HCT116 (cell line): ENCODE measurements at regions not wholly inside any gene's neighbourhood (a gene's known extent, or its start where the extent isn't known, plus 50 kb on each side); places are given as distances from the start of the nearest gene placed in this dataset.

Source experiments
- ATAC-seq: fragments of 200-7000 bp; cut with Tn5 transposase; 2 replicates; pipeline ENCODE4 v1.9.1; 2020; ENCODE audit warnings: mild to moderate bottlenecking, moderate library complexity
- BruUV-seq: library from RNA; stranded (reverse); fragments of 400-500 nt; replicated peaks from 2 replicates; lab custom pipeline; 2021; lab: Mats Ljungman, UMichigan
- CTCF ChIA-PET: fragments of 300-600 bp; sonication (Branson Sonifier 250); formaldehyde crosslinking; loops from one replicate; lab custom pipeline; 2021; ENCODE audit warnings: antibody characterized with exemption; lab: Charles Lee
- POLR2A ChIA-PET: fragments of 300-600, 350-600 bp; sonication (Branson Sonifier 250); formaldehyde crosslinking; loops from one replicate; lab custom pipeline; 2021; ENCODE audit warnings: antibody characterized with exemption; lab: Charles Lee
- RAD21 ChIA-PET, 2 experiments: fragments of 300-600 bp; sonication (Branson Sonifier 250); formaldehyde crosslinking; loops; one replicate each; lab custom pipeline; 2023; ENCODE audit warnings: low total read pairs in 2 of 2; ENCODE audit not compliant: uncharacterized antibody in 2 of 2, unreplicated experiment in 2 of 2, low non-redundant PET in 1 of 2; lab: Charles Lee
- DNase-seq: peaks from one replicate; pipeline ENCODE4 v3.0.0-alpha.2; 2010; ENCODE audit warnings: low read depth, low spot score
- H2AFZ ChIP-seq: fragments of 200-600 bp; shearing (Covaris generic), sonication (generic); 2 replicates; pipeline ENCODE4 v1.6.1; 2017; ENCODE audit warnings: low read depth, mixed run types, mixed read lengths, antibody characterized with exemption, low read length; ENCODE audit not compliant: poor library complexity, severe bottlenecking
- H3K27ac ChIP-seq: 2 replicates; pipeline ENCODE4 v1.5.1; 2012; ENCODE audit warnings: low read depth, low read length
- H3K27me3 ChIP-seq: fragments of 200-600 bp; sonication (generic); 2 replicates; pipeline ENCODE4 v1.6.1; 2016; ENCODE audit warnings: mixed run types, low read length, mixed read lengths; ENCODE audit not compliant: insufficient read depth
- H3K36me3 ChIP-seq, 2 experiments: fragments of 200-500 bp in 1 of 2; fragments of 200-600 bp in 1 of 2; sonication (Bioruptor generic) in 1 of 2; sonication (generic) in 1 of 2; 2 replicates each; pipeline versions ENCODE4 v1.5.1 to v1.6.1; 2014 to 2016; ENCODE audit warnings: low read length in 2 of 2, inconsistent platforms in 1 of 2, mixed read lengths in 1 of 2, mixed run types in 1 of 2; ENCODE audit not compliant: insufficient read depth in 2 of 2, control insufficient read depth in 1 of 2
- H3K4me1 ChIP-seq, 2 experiments: fragments of 200-600 bp in 1 of 2; sonication (generic) in 1 of 2; 2 replicates each; pipeline versions ENCODE4 v1.5.1 to v1.6.1; 2012 to 2017; ENCODE audit warnings: low read length in 2 of 2, inconsistent platforms in 1 of 2, mild to moderate bottlenecking in 1 of 2, mixed read lengths in 1 of 2, mixed run types in 1 of 2, moderate library complexity in 1 of 2; ENCODE audit not compliant: insufficient read depth in 2 of 2, control insufficient read depth in 1 of 2
- H3K4me2 ChIP-seq: fragments of 200-600 bp; sonication (generic); 2 replicates; pipeline ENCODE4 v1.6.1; 2017; ENCODE audit warnings: mixed run types, low read length, mixed read lengths
- H3K4me3 ChIP-seq, 2 experiments: fragments of 200-600 bp in 1 of 2; sonication (generic) in 1 of 2; replicated peaks in 1 of 2; 2 replicates each; pipeline ENCODE4 v1.5.1; 2011 to 2016; ENCODE audit warnings: low read length in 2 of 2, control low read depth in 1 of 2, low read depth in 1 of 2, mild to moderate bottlenecking in 1 of 2, mixed read lengths in 1 of 2, mixed run types in 1 of 2
- H3K79me2 ChIP-seq: fragments of 200-600 bp; sonication (generic); 2 replicates; pipeline ENCODE4 v1.6.1; 2017; ENCODE audit warnings: mild to moderate bottlenecking, mixed run types, low read length, moderate library complexity, mixed read lengths; ENCODE audit not compliant: insufficient read depth
- H3K9ac ChIP-seq: fragments of 200-600 bp; sonication (generic); 2 replicates; pipeline ENCODE4 v1.6.1; 2016; ENCODE audit warnings: low read length, mixed read lengths
- H3K9me2 ChIP-seq: fragments of 200-600 bp; sonication (generic), shearing (Covaris generic); 2 replicates; pipeline ENCODE4 v1.6.1; 2017; ENCODE audit warnings: mixed run types, mild to moderate bottlenecking, moderate library complexity; ENCODE audit not compliant: insufficient read depth
- H3K9me3 ChIP-seq, 2 experiments: fragments of 200-500 bp in 1 of 2; fragments of 200-600 bp in 1 of 2; sonication (Bioruptor generic) in 1 of 2; sonication (generic) in 1 of 2; 2 replicates each; pipeline ENCODE4 v1.6.1; 2014 to 2017; ENCODE audit warnings: low read length in 2 of 2, mixed read lengths in 2 of 2, inconsistent platforms in 1 of 2, low read depth in 1 of 2, mild to moderate bottlenecking in 1 of 2, mixed run types in 1 of 2, moderate library complexity in 1 of 2; ENCODE audit not compliant: control insufficient read depth in 1 of 2, insufficient read depth in 1 of 2
- H4K20me1 ChIP-seq: fragments of 200-600 bp; sonication (generic), shearing (Covaris generic); 2 replicates; pipeline ENCODE4 v1.6.1; 2017; ENCODE audit warnings: mixed run types, mild to moderate bottlenecking, moderate library complexity; ENCODE audit not compliant: insufficient read depth
- CTCF ChIP-seq, 3 experiments: fragments of 200-600 bp in 1 of 3; sonication (generic) in 1 of 3; IDR thresholded peaks in 2 of 3; conservative IDR thresholded peaks in 1 of 3; 2 replicates each; pipeline ENCODE4 v1.5.1; 2012 to 2017; ENCODE audit warnings: low read depth in 2 of 3, low read length in 2 of 3, antibody characterized with exemption in 1 of 3, borderline replicate concordance in 1 of 3, control low read depth in 1 of 3, mild to moderate bottlenecking in 1 of 3, mixed read lengths in 1 of 3, mixed run types in 1 of 3, moderate library complexity in 1 of 3; ENCODE audit not compliant: insufficient read depth in 1 of 3
- EGR1 ChIP-seq: IDR thresholded peaks from 2 replicates; pipeline ENCODE4 v1.6.1; 2012; ENCODE audit warnings: low read depth
- EZH2 ChIP-seq: fragments of 200-600 bp; sonication (generic); IDR thresholded peaks from 2 replicates; pipeline ENCODE4 v1.6.1; 2017; ENCODE audit warnings: antibody characterized with exemption, mixed run types
- EZH2phosphoT487 ChIP-seq: fragments of 200-600 bp; IDR thresholded peaks from 2 replicates; pipeline ENCODE4 v1.6.1; 2018; ENCODE audit warnings: antibody characterized with exemption, borderline replicate concordance
- JUND ChIP-seq: IDR thresholded peaks from 2 replicates; pipeline ENCODE4 v1.6.1; 2012
- POLR2A ChIP-seq: IDR thresholded peaks from 2 replicates; pipeline ENCODE4 v1.7.0; 2011; ENCODE audit warnings: borderline replicate concordance; ENCODE audit not compliant: insufficient read depth, insufficient read length; ENCODE audit errors: extremely low read depth
- SIN3A ChIP-seq: IDR thresholded peaks from 2 replicates; pipeline ENCODE4 v1.6.1; 2012; ENCODE audit warnings: low read depth
- ZFX ChIP-seq: fragments of 450-650 bp; IDR thresholded peaks from 2 replicates; pipeline ENCODE4 v1.6.1; 2017
- intact Hi-C: fragments of 100-400 bp; cut with micrococcal nuclease; formaldehyde crosslinking; loops from 2 replicates; pipeline ENCODE4 v1.10.0; 2022

DNA sequence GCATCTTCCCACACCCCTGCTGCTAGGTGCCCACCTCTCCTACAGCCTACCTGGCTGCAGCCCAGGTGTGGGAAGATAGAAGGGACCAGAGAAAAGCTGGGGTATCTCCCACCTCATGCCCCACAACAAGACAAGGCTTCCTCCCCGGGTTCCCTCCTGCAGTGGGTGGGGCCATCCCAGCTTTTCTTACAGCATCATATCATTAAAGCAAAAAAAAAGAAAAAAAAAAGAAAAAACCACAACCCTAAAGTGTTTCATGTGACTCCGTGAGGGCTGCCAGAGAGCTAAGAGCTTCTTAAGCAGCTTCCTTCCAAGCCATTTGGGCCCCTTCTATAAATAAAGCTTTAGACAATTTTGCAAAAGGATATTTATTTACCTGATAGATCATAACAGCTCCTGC lies 455.4 kb upstream of the TSHZ3 start:
- ATAC-seq (no peak), DNase-seq (no peak)
- RAD21 ChIA-PET: interaction anchor here in 1 of 2 experiments (0.6 kb wide), 1 partner anchor 103 kb away, joined by 3 read pairs; no protein-coding TSS in a partner anchor
- Histone ChIP-seq H4K20me1 (no peaks in the 10 kb centered on the region), H3K9me2 (no peaks in the 10 kb centered on the region), H3K27ac (no peak overlapping the region), H3K36me3 (no peaks in the 10 kb centered on the region), H2AFZ (no peak overlapping the region), H3K79me2 (no peaks in the 10 kb centered on the region), H3K9ac (no peak overlapping the region), H3K4me1 (no peaks in the 10 kb centered on the region), H3K9me3 (peaks cover 15 to 25% of the 10 kb centered on the region in 2 experiments; a peak in 3 of 4 replicates), H3K4me3 (no peak overlapping the region), H3K4me2 (no peak overlapping the region), H3K27me3 (no peaks in the 10 kb centered on the region)
- POLR2A ChIA-PET: no interaction called here
- no TSS peak for BruUV-seq
- TF ChIP-seq JUND (no peak), CTCF (IDR thresholded peaks at IDR 0.05 in 2 of 3, conservative IDR thresholded peaks at IDR 0.05 in 1 of 3; ENCODE audit: borderline replicate concordance in 1 of 3, insufficient read depth in 1 of 3, low read depth in 2 of 3, low read length in 2 of 3) (no peak), ZFX (no peak), EGR1 (no peak), EZH2 (no peak), POLR2A (no peak)
- CTCF ChIA-PET: no interaction called here
- intact Hi-C loops: no loop called here

GRCh38 chr19:31810536-31811109 lies 461.4 kb upstream of the TSHZ3 start:
- ATAC-seq: no peak
- TF ChIP-seq SIN3A: no peak
- no peak for TF ChIP-seq EZH2phosphoT487
- Histone ChIP-seq H4K20me1 (no peaks in the 10 kb centered on the region), H3K9ac (no peak overlapping the region), H3K9me2 (no peaks in the 10 kb centered on the region), H3K4me1 (no peaks in the 10 kb centered on the region), H3K4me2 (no peak overlapping the region), H3K79me2 (no peaks in the 10 kb centered on the region), H3K27ac (no peak overlapping the region), H3K9me3 (peaks cover 19 to 22% of the 10 kb centered on the region in 2 experiments; a peak in 3 of 4 replicates), H3K36me3 (no peaks in the 10 kb centered on the region), H3K4me3 (no peak overlapping the region), H2AFZ (no peak overlapping the region), H3K27me3 (no peaks in the 10 kb centered on the region)
- intact Hi-C loops: no loop called here
- DNase-seq: no peak
- RAD21 ChIA-PET: no interaction called here
- POLR2A ChIA-PET: no interaction called here
- BruUV-seq: no TSS peak
- CTCF ChIA-PET: no interaction called here
